ENCODE measurements at regions not wholly inside any gene's neighbourhood (a gene's known extent, or its start where the extent isn't known, plus 50 kb on each side); places are given as distances from the start of the nearest gene placed in this dataset.

- 0 out of 2 replicates have a peak, but pooled peaks have one; percentile 7 for TF ChIP-seq REST (IDR thresholded peaks at IDR 0.05; ENCODE audit: low read depth, low read length)
- TF ChIP-seq, protein P1, sequence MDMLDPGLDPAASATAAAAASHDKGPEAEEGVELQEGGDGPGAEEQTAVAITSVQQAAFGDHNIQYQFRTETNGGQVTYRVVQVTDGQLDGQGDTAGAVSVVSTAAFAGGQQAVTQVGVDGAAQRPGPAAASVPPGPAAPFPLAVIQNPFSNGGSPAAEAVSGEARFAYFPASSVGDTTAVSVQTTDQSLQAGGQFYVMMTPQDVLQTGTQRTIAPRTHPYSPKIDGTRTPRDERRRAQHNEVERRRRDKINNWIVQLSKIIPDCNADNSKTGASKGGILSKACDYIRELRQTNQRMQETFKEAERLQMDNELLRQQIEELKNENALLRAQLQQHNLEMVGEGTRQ (IDR thresholded peaks at IDR 0.05; ENCODE audit: borderline replicate concordance, low read depth, low read length), result no peak
- TF ChIP-seq EP300 (IDR thresholded peaks at IDR 0.05; ENCODE audit: borderline replicate concordance in 1 of 2, low read depth in 1 of 2, low read length in 1 of 2), result no peak
These were observed 183.8 kb upstream of the HMGA2 start (continued) for GRCh38 chr12:65640489-65640901.

- Histone ChIP-seq H3K79me2 (ENCODE audit: insufficient read depth) (peaks cover 83% of the 10 kb centered on the region), H3K4me3 (ENCODE audit: low read depth in 2 of 2, low read length in 1 of 2) (peak overlapping the region; percentile 45 to 64; a peak in 3 of 4 replicates), H3F3A (replicated peaks; ENCODE audit: insufficient read depth) (peaks cover 61% of the 10 kb centered on the region), H3K4me2 (peak overlapping the region; percentile 76), H3K4me1 (ENCODE audit: control insufficient read depth in 1 of 2, insufficient read depth in 2 of 2, low read depth in 1 of 2, low read length in 1 of 2) (peaks cover 0 to 24% of the 10 kb centered on the region in 2 experiments; a peak in 1 of 4 replicates), H3K27me3 (ENCODE audit: insufficient read depth) (no peaks in the 10 kb centered on the region), H3K9me2 (no peaks in the 10 kb centered on the region), H3K27ac (ENCODE audit: low read depth in 2 of 2, low read length in 1 of 2) (peak overlapping the region; percentile 70 to 100; a peak in 3 of 4 replicates), H3K36me3 (replicated peaks in 1 of 2; ENCODE audit: control insufficient read depth in 1 of 2, insufficient read depth in 2 of 2, low read length in 1 of 2) (peaks cover 0 to 6% of the 10 kb centered on the region in 2 experiments), H4K20me1 (ENCODE audit: insufficient read depth) (no peaks in the 10 kb centered on the region), H2AFZ (ENCODE audit: low read depth) (no peak overlapping the region), H3K9me3 (no peaks in the 10 kb centered on the region), H3K9ac (peak overlapping the region; percentile 97)
- 6% methylated on average over 5 of the region's 5 CpGs for WGBS (ENCODE audit: low lambda C conversion rate)
- DNase-seq, result no peak
- ChIA-PET CTCF (no interaction called here), POLR2A (no interaction called here)
- TF ChIP-seq MXI1 (IDR thresholded peaks at IDR 0.05; ENCODE audit: low read depth, low read length) (no peak), JUND (IDR thresholded peaks at IDR 0.05) (peak; percentile 78), RFX5 (IDR thresholded peaks at IDR 0.05; ENCODE audit: low read length) (no peak), CTCF (IDR thresholded peaks at IDR 0.05) (no peak), NRF1 (IDR thresholded peaks at IDR 0.05; ENCODE audit: low read depth, low read length) (no peak), FOXJ3 (CRISPR knock-in tag; IDR thresholded peaks at IDR 0.05) (no peak), TCF12 (IDR thresholded peaks at IDR 0.05) (peak; percentile 83), EZH2phosphoT487 (IDR thresholded peaks at IDR 0.05; ENCODE audit: borderline replicate concordance, low read depth) (no peak), FOSL2 (IDR thresholded peaks at IDR 0.05; ENCODE audit: borderline replicate concordance, low read depth) (peak; percentile 36; the same call in 1 of the 2 replicates), ZBTB33 (IDR thresholded peaks at IDR 0.05; ENCODE audit: borderline replicate concordance, low read depth) (peak; percentile 71; the same call in 1 of the 2 replicates), IRF3 (IDR thresholded peaks at IDR 0.05; ENCODE audit: low read depth, low read length) (no peak), SMC3 (IDR thresholded peaks at IDR 0.05; ENCODE audit: low read depth, low read length) (no peak), CHD2 (IDR thresholded peaks at IDR 0.05; ENCODE audit: low read length, partially characterized antibody) (no peak), GATA2 (CRISPR knock-in tag; IDR thresholded peaks at IDR 0.05) (no peak), FOXM1 (IDR thresholded peaks at IDR 0.05; ENCODE audit: low read depth) (peak; percentile 79; the same call in 1 of the 2 replicates), RCOR1 (IDR thresholded peaks at IDR 0.05; ENCODE audit: low read length) (no peak), POLR2AphosphoS5 (IDR thresholded peaks at IDR 0.05; ENCODE audit: low read depth, low read length) (peak; percentile 36), RXRA (IDR thresholded peaks at IDR 0.05; ENCODE audit: borderline replicate concordance, low read depth) (peak; percentile 21; the same call in 1 of the 2 replicates)
- TF ChIP-seq, protein P2, sequence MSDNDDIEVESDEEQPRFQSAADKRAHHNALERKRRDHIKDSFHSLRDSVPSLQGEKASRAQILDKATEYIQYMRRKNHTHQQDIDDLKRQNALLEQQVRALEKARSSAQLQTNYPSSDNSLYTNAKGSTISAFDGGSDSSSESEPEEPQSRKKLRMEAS (IDR thresholded peaks at IDR 0.05; ENCODE audit: low read depth), result no peak
These were observed 182.1 kb upstream of the HMGA2 start for GRCh38 chr12:65642061-65642661.

Data from SK-N-SH (cell line).